Prostate gland (tissue), 2 donors: ENCODE measurements at regions not wholly inside any gene's neighbourhood (a gene's known extent, or its start where the extent isn't known, plus 50 kb on each side); places are given as distances from the start of the nearest gene placed in this dataset.

Experiments
- POLR2A ChIP-seq: fragments of 450-650 bp; IDR thresholded peaks from one replicate; pipeline ENCODE4 v1.6.1; 2016; ENCODE audit warnings: antibody characterized with exemption, mild to moderate bottlenecking
- TF ChIP-seq, protein P1 (sequence below), 4 experiments: fragments of 200-600 bp in 2 of 4; fragments of 450-650 bp in 2 of 4; sonication (generic) in 2 of 4; IDR thresholded peaks; 1 replicate in 3 of 4; 2 replicates in 1 of 4; pipeline ENCODE4 v1.5.1; 2016 to 2019; ENCODE audit warnings: antibody characterized with exemption in 4 of 4, mild to moderate bottlenecking in 2 of 4, moderate library complexity in 2 of 4

DNA sequence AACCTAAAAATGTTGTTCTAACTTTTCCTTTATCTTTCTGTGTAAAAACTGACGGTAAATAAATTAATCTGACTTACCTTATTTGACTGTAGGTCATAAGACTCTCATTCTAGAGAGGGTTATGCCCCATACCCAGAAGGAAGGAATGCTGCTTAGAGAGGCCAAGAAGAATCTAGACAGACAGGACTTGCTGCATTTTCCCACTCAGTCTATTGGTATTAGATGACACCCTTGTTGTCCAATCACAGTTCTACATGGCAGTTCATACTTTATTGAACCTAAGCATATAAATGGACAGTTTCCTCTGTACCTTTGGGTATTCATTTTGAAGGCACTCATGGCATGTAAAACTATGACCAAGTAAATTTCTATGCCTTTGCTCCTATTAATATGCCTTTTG is 359.6 kb upstream of the ID4 start:
- TF ChIP-seq, protein P1, sequence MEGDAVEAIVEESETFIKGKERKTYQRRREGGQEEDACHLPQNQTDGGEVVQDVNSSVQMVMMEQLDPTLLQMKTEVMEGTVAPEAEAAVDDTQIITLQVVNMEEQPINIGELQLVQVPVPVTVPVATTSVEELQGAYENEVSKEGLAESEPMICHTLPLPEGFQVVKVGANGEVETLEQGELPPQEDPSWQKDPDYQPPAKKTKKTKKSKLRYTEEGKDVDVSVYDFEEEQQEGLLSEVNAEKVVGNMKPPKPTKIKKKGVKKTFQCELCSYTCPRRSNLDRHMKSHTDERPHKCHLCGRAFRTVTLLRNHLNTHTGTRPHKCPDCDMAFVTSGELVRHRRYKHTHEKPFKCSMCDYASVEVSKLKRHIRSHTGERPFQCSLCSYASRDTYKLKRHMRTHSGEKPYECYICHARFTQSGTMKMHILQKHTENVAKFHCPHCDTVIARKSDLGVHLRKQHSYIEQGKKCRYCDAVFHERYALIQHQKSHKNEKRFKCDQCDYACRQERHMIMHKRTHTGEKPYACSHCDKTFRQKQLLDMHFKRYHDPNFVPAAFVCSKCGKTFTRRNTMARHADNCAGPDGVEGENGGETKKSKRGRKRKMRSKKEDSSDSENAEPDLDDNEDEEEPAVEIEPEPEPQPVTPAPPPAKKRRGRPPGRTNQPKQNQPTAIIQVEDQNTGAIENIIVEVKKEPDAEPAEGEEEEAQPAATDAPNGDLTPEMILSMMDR (IDR thresholded peaks at IDR 0.05), result no peak
- no peak for TF ChIP-seq POLR2A
